ENCODE measurements at regions not wholly inside any gene's neighbourhood (a gene's known extent, or its start where the extent isn't known, plus 50 kb on each side); places are given as distances from the start of the nearest gene placed in this dataset.

- Histone ChIP-seq H3K9me3 (no peaks in the 10 kb centered on the region), H3K27ac (no peak overlapping the region), H3K4me3 (no peak overlapping the region), H3K27me3 (no peaks in the 10 kb centered on the region), H3K4me1 (no peaks in the 10 kb centered on the region), H3K36me3 (no peaks in the 10 kb centered on the region)
- no peak for DNase-seq
- intact Hi-C loops (cut with DNase I) = no loop called here
- TF ChIP-seq CTCF (IDR thresholded peaks at IDR 0.05) = no peak
- ATAC-seq = no peak
Measured at GRCh38 chr19:29324291-29324680, 111.3 kb upstream of the UQCRFS1 start.

- intact Hi-C loops (cut with DNase I) = no loop called here
- ATAC-seq = no peak
- H3K4me1 ChIP-seq = no peaks in the 10 kb centered on the region
- no peak for TF ChIP-seq CTCF (IDR thresholded peaks at IDR 0.05)
- no peak for DNase-seq
- H3K27me3 ChIP-seq = no peaks in the 10 kb centered on the region
- no peaks in the 10 kb centered on the region for H3K9me3 ChIP-seq
- no peaks in the 10 kb centered on the region for H3K36me3 ChIP-seq
- no peak overlapping the region for H3K4me3 ChIP-seq
- H3K27ac ChIP-seq = no peak overlapping the region
Measured at GRCh38 chr19:29324717-29325116, 111.8 kb upstream of the UQCRFS1 start.

- no peaks in the 10 kb centered on the region for H3K27me3 ChIP-seq
- H3K27ac ChIP-seq = no peak overlapping the region
- TF ChIP-seq CTCF (IDR thresholded peaks at IDR 0.05) = no peak
- DNase-seq (no peak), ATAC-seq (no peak)
- H3K4me3 ChIP-seq = no peak overlapping the region
- intact Hi-C loops (cut with DNase I) = no loop called here
- no peaks in the 10 kb centered on the region for H3K9me3 ChIP-seq
- H3K4me1 ChIP-seq = no peaks in the 10 kb centered on the region
- H3K36me3 ChIP-seq = no peaks in the 10 kb centered on the region
Measured at GRCh38 chr19:29325241-29325975, 112.5 kb upstream of the UQCRFS1 start.

- Histone ChIP-seq H3K4me1 (no peaks in the 10 kb centered on the region), H3K9me3 (no peaks in the 10 kb centered on the region), H3K27ac (no peak overlapping the region), H3K4me3 (no peak overlapping the region), H3K27me3 (no peaks in the 10 kb centered on the region), H3K36me3 (no peaks in the 10 kb centered on the region)
- DNase-seq (no peak), ATAC-seq (no peak)
- no peak for TF ChIP-seq CTCF (IDR thresholded peaks at IDR 0.05)
- intact Hi-C loops (cut with DNase I) = no loop called here
Measured at GRCh38 chr19:29326351-29326750, 113.4 kb upstream of the UQCRFS1 start.

- Histone ChIP-seq H3K9me3 (no peaks in the 10 kb centered on the region), H3K27ac (no peak overlapping the region), H3K27me3 (no peaks in the 10 kb centered on the region), H3K4me3 (no peak overlapping the region), H3K36me3 (no peaks in the 10 kb centered on the region), H3K4me1 (no peaks in the 10 kb centered on the region)
- DNase-seq = no peak
- intact Hi-C loops (cut with DNase I) = no loop called here
- TF ChIP-seq CTCF (IDR thresholded peaks at IDR 0.05) = no peak
- ATAC-seq = no peak
Measured at GRCh38 chr19:29326849-29327840, 114.2 kb upstream of the UQCRFS1 start.
